SK-N-MC (cell line): ENCODE measurements at regions not wholly inside any gene's neighbourhood (a gene's known extent, or its start where the extent isn't known, plus 50 kb on each side); places are given as distances from the start of the nearest gene placed in this dataset.

Experiments
- EZH2 ChIP-seq: fragments of 200-600 bp; sonication (generic); IDR thresholded peaks from one replicate; pipeline ENCODE4 v1.6.1; 2017; ENCODE audit warnings: antibody characterized with exemption
- FOXP2 ChIP-seq: optimal IDR thresholded peaks from 2 replicates; pipeline ENCODE3; 2011; ENCODE audit warnings: mild to moderate bottlenecking, moderate library complexity; ENCODE audit not compliant: insufficient read depth; ENCODE audit errors: extremely low read length, control extremely low read depth
- POLR2AphosphoS5 ChIP-seq: IDR thresholded peaks from 2 replicates; pipeline ENCODE4 v1.6.1; 2012; ENCODE audit warnings: mild to moderate bottlenecking, low read depth, low read length, borderline replicate concordance

- no peak for TF ChIP-seq EZH2
- TF ChIP-seq POLR2AphosphoS5, result no peak
- no peak for TF ChIP-seq FOXP2
Measured at GRCh38 chr13:29963089-29963488, 112.7 kb upstream of the UBL3 start.
